HG02623 (cell line): ENCODE measurements at regions not wholly inside any gene's neighbourhood (a gene's known extent, or its start where the extent isn't known, plus 50 kb on each side); places are given as distances from the start of the nearest gene placed in this dataset.

ENCODE experiments used
- ATAC-seq: cut with Tn5 transposase; IDR thresholded peaks from one replicate; pipeline ENCODE4 v1.9.1; 2021; ENCODE audit warnings: moderate library complexity; ENCODE audit not compliant: unreplicated experiment

GRCh38 chr6:156526081-156526480 is 251.1 kb upstream of the ARID1B start:
- ATAC-seq, result no peak

GRCh38 chr6:156525541-156525940 is 251.6 kb upstream of the ARID1B start:
- no peak for ATAC-seq

GRCh38 chr6:156519940-156520339 is 257.2 kb upstream of the ARID1B start:
- ATAC-seq, result no peak

GRCh38 chr6:156517088-156517487 is 260.1 kb upstream of the ARID1B start:
- no peak for ATAC-seq

- no peak for ATAC-seq
Observed at GRCh38 chr6:156515242-156515641, 261.9 kb upstream of the ARID1B start.

- no peak for ATAC-seq
Observed at GRCh38 chr6:156513504-156513903, 263.7 kb upstream of the ARID1B start.

GRCh38 chr6:156511570-156511969 is 265.6 kb upstream of the ARID1B start:
- ATAC-seq, result no peak

GRCh38 chr6:156511051-156511450 is 266.1 kb upstream of the ARID1B start:
- ATAC-seq, result no peak

GRCh38 chr6:156510242-156510641 is 266.9 kb upstream of the ARID1B start:
- no peak for ATAC-seq

- no peak for ATAC-seq
Observed at GRCh38 chr6:156509496-156509895, 267.7 kb upstream of the ARID1B start.

- ATAC-seq, result no peak
Observed at GRCh38 chr6:156508923-156509322, 268.3 kb upstream of the ARID1B start.

- no peak for ATAC-seq
Observed at GRCh38 chr6:156508126-156508525, 269.1 kb upstream of the ARID1B start.

- no peak for ATAC-seq
Observed at GRCh38 chr6:156507656-156508055, 269.5 kb upstream of the ARID1B start.

- ATAC-seq, result no peak
Observed at GRCh38 chr6:156507106-156507505, 270.1 kb upstream of the ARID1B start.

- no peak for ATAC-seq
Observed at GRCh38 chr6:156502969-156503504, 274.1 kb upstream of the ARID1B start.

- no peak for ATAC-seq
Observed at GRCh38 chr6:156497618-156498017, 279.6 kb upstream of the ARID1B start.

GRCh38 chr6:156487877-156488276 is 289.3 kb upstream of the ARID1B start:
- ATAC-seq, result no peak

- ATAC-seq, result no peak
Observed at GRCh38 chr6:156485150-156485549, 292.0 kb upstream of the ARID1B start.

GRCh38 chr6:156474507-156475120 is 302.6 kb upstream of the ARID1B start:
- ATAC-seq, result peak; percentile 63

- ATAC-seq, result no peak
Observed at GRCh38 chr6:156471000-156471399, 306.2 kb upstream of the ARID1B start.

GRCh38 chr6:156464100-156464878 is 312.9 kb upstream of the ARID1B start:
- no peak for ATAC-seq

- no peak for ATAC-seq
Observed at GRCh38 chr6:156461647-156462046, 315.5 kb upstream of the ARID1B start.
